NCI-H187 (cell line): ENCODE measurements at regions not wholly inside any gene's neighbourhood (a gene's known extent, or its start where the extent isn't known, plus 50 kb on each side); places are given as distances from the start of the nearest gene placed in this dataset.

Experiments used
- DNase-seq, 2 experiments: peaks; one replicate each; lab custom pipeline; 2025; lab: John Stamatoyannopoulos, UW

DNA sequence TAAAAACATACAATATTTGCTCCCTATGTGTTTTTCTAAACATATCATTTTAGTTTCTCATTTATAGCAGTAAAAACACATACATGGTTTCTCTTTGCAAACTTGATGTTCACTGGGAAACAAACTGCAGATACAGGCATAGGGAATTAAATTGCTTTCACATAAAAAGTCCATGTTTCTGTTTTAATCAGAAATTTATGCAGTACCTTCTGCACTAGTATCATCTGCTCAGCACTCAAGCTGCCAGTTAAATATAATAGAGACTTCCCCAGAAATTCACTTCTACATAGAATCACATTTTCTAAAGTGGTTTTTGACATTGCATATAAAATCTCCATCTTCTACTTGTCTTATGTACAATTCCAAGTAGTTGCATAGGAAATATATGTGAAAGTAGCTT lies 1107.3 kb upstream of the NRXN1 start:
- no peak for DNase-seq

- no peak for DNase-seq
These were observed 1103.3 kb upstream of the NRXN1 start for GRCh38 chr2:52135235-52135634.

GRCh38 chr2:52128081-52128480 lies 1096.1 kb upstream of the NRXN1 start:
- DNase-seq: no peak

GRCh38 chr2:52127527-52127926 lies 1095.6 kb upstream of the NRXN1 start:
- DNase-seq: no peak

DNA sequence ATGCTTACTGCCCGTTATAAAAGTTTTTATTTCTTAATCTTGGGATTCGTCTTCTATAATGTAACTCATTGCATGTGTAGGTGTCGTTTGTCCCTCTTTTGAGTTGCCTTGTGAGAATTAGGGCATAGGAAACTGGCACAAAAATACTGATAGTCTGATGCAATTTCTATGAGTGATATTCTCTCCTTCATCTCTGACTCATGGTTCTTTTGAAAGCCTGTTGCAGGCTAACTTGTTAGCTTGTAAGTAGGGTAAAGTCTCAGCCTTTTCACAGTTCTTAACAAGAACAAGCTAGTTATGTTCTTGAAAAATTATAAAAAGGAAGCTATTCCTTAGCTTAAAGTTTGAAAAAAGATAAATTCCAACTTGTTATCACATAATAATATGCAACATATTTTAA lies 1085.4 kb upstream of the NRXN1 start:
- DNase-seq: no peak

DNA sequence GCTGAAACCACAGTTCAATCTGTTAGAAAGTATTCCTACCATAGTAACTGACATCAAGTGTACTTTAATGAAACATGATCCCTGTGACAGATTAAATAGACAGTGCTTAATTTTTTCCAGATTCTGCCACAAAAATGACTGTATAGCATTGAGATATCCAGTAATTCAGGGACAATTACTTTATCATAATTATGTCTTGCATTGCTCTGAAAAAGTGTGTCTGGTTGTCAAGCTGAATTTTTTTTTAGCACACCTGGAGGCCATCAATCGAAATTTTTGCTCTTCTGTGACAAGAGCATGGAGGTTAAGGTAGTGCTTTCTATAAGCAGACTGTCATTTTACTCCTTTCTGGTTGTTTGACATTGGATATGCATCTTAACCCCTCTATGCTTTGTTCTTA lies 1083.8 kb upstream of the NRXN1 start:
- no peak for DNase-seq

- no peak for DNase-seq
These were observed 1081.4 kb upstream of the NRXN1 start for GRCh38 chr2:52113338-52113737.

DNA sequence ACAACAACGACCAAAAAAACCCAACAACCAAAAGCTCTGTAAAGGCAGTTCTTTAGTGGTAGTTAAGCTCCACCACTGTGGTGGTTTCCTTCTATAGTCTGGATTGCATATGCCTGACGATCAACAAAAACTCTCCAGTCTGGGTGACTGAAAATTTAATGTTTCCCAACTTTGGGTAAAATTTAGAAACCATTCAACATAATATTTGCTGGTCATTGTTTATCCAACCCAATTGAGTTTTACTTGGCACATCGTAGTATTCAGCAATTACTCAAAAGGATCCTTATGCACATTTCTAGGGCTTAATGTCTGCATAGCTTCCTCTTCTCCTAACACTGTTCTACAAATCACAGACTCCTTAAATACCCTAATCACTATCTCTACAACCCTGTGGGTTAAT lies 1080.2 kb upstream of the NRXN1 start:
- DNase-seq: no peak

DNA sequence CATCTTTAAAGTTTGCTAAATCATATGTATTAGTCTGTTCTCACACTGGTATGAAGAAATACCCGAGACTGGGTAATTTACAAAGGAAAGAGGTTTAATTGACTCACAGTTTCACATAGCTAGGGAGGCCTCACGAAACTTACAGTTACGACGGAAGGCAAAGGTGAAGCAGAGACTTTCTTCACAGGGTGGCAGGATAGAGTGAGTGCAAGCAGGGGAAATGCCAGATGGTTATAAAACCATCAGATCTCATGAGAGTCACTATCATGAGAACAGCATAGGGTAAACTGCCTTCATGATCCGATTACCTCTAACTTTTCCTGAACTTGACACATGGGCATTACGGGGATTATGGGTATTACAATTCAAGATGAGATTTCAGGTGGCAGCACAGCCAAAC lies 1075.2 kb upstream of the NRXN1 start:
- DNase-seq: no peak

GRCh38 chr2:52097071-52097470 lies 1065.1 kb upstream of the NRXN1 start:
- no peak for DNase-seq

DNA sequence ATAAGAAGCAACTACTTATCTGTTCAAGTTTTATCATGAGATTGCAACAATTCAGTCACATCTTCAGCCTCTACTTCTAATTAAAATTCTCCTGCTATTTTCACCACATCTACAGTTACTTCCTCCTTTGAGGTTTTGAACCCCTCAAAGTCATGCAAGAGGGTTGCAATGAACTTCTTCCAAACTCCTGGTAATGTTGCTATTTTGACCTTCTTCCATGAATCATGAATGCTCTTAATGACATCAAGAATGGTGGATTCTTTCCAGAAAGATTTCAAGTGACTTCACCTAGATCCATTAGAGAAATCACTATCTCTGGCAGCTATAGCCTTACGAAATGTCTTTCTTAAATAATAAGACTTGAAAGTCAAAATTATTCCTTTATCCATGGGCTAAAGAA lies 1052.8 kb upstream of the NRXN1 start:
- DNase-seq: no peak

GRCh38 chr2:52083214-52083613 lies 1051.3 kb upstream of the NRXN1 start:
- no peak for DNase-seq

- DNase-seq: no peak
These were observed 1050.7 kb upstream of the NRXN1 start for GRCh38 chr2:52082646-52083045.

- no peak for DNase-seq
These were observed 1047.7 kb upstream of the NRXN1 start for GRCh38 chr2:52079602-52080001.

- no peak for DNase-seq
These were observed 1045.2 kb upstream of the NRXN1 start for GRCh38 chr2:52077159-52077558.

- no peak for DNase-seq
These were observed 1042.3 kb upstream of the NRXN1 start for GRCh38 chr2:52074130-52074719.

DNA sequence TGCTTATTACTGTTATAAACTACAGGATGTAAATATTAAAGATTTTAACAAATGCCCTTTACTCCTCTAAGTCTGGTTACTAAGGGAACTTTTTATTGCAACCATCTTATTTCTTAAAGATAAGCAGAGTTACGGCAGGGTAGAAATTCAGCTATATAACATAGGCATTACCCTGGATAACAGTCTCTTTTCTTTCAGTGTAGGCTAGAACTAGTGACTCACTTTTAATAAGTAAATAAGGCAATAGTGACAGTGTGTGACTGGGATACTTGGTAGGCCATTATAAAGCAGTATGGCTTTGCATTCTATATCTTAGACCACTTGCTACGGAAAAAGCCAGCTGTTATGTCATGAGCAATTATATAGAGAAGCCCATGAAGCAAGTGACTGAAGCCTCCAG lies 1041.0 kb upstream of the NRXN1 start:
- DNase-seq: no peak

DNA sequence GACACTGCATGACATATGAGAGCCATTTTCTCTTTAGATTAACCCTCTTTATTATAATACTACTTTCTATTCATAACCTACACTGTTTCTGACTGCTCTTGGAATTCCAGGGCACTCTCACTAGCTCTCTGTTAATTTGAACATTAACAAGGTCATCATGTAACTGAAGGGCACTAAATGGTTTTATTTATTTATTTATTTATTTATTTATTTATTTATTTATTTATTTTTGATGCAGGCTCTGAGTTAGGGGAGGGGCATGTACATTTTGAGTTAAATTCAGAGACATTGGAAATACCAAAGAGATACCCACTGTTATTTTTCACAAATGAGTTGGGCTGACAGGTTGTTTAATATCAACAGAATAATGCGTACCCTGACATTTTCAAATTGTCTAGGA lies 1038.7 kb upstream of the NRXN1 start:
- no peak for DNase-seq

DNA sequence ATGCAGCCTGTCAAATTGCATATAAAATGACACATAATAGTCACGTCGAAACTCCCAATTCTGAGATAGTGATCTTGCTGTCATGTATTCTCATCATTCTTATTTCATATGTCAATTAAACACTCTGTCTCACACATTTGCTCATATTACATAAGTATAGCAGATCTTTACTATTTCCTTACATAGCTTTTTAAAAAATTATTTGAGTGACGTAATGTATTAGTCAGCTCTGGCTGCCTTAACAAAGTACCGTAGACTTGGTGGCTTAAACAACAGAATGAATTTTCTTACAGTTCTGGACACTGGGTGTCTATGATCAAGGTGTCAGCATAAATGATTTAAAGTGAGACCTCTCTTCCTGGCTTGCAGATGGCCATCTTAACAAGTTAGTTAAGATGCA lies 1032.3 kb upstream of the NRXN1 start:
- DNase-seq: no peak

GRCh38 chr2:52054824-52055223 lies 1022.9 kb upstream of the NRXN1 start:
- DNase-seq: no peak

GRCh38 chr2:52036853-52037252 lies 1004.9 kb upstream of the NRXN1 start:
- DNase-seq: no peak

DNA sequence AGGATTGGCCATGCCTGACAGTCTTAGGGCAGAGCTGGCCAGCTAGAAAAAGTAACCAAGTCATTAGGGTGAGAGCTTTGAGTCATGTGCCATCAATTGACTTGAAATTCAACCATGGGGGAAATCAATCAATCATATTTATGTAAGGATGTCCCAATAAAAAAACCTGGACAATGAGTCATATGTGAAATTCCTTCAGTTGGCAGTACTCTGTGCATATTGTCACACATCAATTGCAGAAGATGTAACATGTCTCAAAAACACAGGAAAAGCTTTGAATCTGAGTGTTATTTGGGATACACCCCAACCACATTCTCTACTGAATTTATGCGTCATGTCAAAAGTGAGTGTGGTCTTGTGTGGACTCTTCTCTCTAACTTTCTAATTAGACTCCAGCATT lies 1004.1 kb upstream of the NRXN1 start:
- DNase-seq: no peak

DNA sequence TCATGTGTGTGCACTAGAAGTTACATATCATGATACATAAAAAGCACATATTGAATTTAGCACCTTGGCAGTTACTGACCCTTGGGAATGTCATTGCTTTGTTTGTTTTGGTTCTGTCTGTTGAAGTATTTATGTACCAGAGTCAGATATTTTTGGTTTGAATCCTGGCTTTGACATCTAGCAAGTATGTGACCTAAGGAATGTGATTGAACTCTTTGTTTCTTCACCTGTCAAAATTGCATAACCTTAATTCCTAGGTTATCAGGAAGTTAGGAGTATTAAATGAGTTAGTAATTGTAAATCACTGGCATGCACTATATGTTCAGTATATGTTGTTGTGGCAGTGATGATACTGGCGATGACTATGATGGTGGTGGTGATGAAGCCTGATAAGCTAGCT lies 1003.5 kb upstream of the NRXN1 start:
- no peak for DNase-seq

DNA sequence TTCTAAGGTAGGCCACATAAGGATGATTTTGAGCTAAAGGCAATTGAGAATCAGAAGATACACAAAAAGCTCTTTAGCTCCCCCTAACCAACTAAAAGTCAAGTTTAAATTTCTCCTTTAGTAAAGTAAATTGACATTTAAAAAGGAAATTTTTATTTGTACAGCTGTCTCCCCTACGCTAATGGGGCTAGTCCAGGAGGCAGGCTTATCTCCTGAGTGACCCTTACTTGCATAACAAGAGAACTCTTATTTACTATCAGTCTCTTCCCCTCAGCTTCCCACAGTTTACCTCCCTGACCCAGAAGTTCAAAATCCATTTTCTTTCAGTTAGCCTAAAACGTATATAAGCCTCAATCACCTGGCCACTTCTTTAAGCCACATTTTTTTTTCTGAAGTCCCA lies 1002.8 kb upstream of the NRXN1 start:
- DNase-seq: no peak

- no peak for DNase-seq
These were observed 990.1 kb upstream of the NRXN1 start for GRCh38 chr2:52022006-52022405.
